SH-SY5Y (cell line): ENCODE measurements at regions not wholly inside any gene's neighbourhood (a gene's known extent, or its start where the extent isn't known, plus 50 kb on each side); places are given as distances from the start of the nearest gene placed in this dataset.

Experiments used
- GATA2 ChIP-seq: IDR thresholded peaks from 2 replicates; pipeline ENCODE4 v1.6.1; 2011; ENCODE audit warnings: mild to moderate bottlenecking, low read depth, low read length
- GATA3 ChIP-seq: IDR thresholded peaks from 2 replicates; pipeline ENCODE4 v1.6.1; 2011; ENCODE audit warnings: low read depth, mild to moderate bottlenecking, low read length, moderate library complexity

- no peak for TF ChIP-seq GATA2
- TF ChIP-seq GATA3: no peak
These were observed 78.1 kb downstream of the SCG2 start for GRCh38 chr2:223524066-223524465.
